ENCODE measurements at regions not wholly inside any gene's neighbourhood (a gene's known extent, or its start where the extent isn't known, plus 50 kb on each side); places are given as distances from the start of the nearest gene placed in this dataset.

DNA sequence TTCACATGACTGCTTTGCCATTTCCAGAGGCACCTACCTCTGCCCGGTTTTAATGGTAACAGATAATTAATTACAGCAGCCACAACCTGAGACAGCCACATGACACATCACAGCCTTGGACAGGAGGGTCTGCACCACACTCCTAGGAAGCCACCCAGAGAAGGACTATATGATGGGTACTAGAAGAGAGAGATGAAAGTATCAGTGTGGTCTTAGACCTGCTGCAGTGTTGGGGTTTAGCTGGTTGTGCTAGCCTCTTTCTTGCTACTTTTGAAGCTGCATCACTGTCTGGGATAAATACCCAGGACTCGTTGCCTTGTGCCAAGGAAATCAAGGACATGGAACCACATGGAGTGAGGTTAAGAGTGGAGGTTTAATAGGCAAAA is 266.4 kb downstream of the ICE1 start:
- Histone ChIP-seq H3K9me3 (ENCODE audit: control insufficient read depth, low read length) (no peaks in the 10 kb centered on the region), H3K4me3 (ENCODE audit: low read length) (no peak overlapping the region), H3K36me3 (ENCODE audit: control insufficient read depth, insufficient read depth, low read length) (no peaks in the 10 kb centered on the region), H3K27me3 (ENCODE audit: control insufficient read depth, insufficient read depth, low read length, poor library complexity, severe bottlenecking) (no peaks in the 10 kb centered on the region), H3K9ac (ENCODE audit: extremely low read depth, low read length, poor library complexity, severe bottlenecking) (no peak overlapping the region), H3K27ac (ENCODE audit: low read depth, low read length) (no peak overlapping the region), H3K4me1 (ENCODE audit: control insufficient read depth, insufficient read depth, low read length) (no peaks in the 10 kb centered on the region)
- TF ChIP-seq, protein P1, sequence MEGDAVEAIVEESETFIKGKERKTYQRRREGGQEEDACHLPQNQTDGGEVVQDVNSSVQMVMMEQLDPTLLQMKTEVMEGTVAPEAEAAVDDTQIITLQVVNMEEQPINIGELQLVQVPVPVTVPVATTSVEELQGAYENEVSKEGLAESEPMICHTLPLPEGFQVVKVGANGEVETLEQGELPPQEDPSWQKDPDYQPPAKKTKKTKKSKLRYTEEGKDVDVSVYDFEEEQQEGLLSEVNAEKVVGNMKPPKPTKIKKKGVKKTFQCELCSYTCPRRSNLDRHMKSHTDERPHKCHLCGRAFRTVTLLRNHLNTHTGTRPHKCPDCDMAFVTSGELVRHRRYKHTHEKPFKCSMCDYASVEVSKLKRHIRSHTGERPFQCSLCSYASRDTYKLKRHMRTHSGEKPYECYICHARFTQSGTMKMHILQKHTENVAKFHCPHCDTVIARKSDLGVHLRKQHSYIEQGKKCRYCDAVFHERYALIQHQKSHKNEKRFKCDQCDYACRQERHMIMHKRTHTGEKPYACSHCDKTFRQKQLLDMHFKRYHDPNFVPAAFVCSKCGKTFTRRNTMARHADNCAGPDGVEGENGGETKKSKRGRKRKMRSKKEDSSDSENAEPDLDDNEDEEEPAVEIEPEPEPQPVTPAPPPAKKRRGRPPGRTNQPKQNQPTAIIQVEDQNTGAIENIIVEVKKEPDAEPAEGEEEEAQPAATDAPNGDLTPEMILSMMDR (conservative IDR thresholded peaks at IDR 0.05) = no peak
- Mint-ChIP-seq H3K27me3 (ENCODE audit: insufficient read depth) (no peaks in the 10 kb centered on the region), H3K36me3 (ENCODE audit: low read depth) (no peaks in the 10 kb centered on the region), H3K9me3 (peaks cover under 1% of the 10 kb centered on the region), H3K4me1 (no peaks in the 10 kb centered on the region), H3K4me3 (no peak overlapping the region), H3K27ac (no peak overlapping the region)
- WGBS, 2 experiments (ENCODE audit: insufficient coverage in 1 of 2, insufficient read length in 1 of 2) = 84 to 88% methylated on average over 1 to 2 of the region's 2 CpGs
- no peak for DNase-seq

DNA sequence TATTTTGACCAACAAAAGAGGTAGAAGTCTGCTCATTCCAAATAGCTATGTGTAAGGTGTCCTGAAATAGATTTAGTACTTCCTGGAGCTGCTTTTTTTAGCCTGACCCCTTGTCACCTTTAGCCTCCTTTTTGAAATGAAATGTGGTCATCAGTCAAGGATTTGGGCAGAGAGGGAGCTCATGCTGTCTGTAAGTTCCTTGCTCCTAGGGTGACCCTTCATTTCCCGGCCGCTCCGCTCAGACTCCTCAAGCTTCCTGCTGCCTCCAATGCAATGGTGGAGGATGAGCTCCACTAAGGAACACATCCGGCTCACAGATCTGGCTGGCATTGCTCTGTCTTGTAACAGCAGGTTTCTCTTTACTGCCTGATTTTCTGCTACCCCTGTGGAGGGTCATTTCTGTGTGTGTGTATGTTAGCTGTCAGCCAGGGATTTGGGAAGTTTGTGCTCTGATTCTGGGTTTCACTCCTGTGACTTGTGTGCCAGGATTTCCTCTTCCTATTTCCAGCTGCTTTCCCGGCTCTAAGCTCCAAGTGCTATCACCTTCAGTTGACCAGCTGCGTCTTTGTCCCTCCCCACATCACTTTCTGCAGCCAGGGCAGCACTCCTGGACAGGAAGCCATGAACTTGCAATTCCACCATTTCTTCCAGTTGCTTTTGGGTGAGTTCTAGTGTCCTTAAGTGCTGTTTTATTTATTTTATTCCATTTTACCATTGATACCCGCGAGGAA is 265.9 kb downstream of the ICE1 start:
- Histone ChIP-seq H3K27ac (ENCODE audit: low read depth, low read length) (no peak overlapping the region), H3K4me1 (ENCODE audit: control insufficient read depth, insufficient read depth, low read length) (no peaks in the 10 kb centered on the region), H3K4me3 (ENCODE audit: low read length) (no peak overlapping the region), H3K27me3 (ENCODE audit: control insufficient read depth, insufficient read depth, low read length, poor library complexity, severe bottlenecking) (no peaks in the 10 kb centered on the region), H3K9me3 (ENCODE audit: control insufficient read depth, low read length) (no peaks in the 10 kb centered on the region), H3K36me3 (ENCODE audit: control insufficient read depth, insufficient read depth, low read length) (no peaks in the 10 kb centered on the region), H3K9ac (ENCODE audit: extremely low read depth, low read length, poor library complexity, severe bottlenecking) (no peak overlapping the region)
- no peak overlapping the region for H3K27ac Mint-ChIP-seq
- no peak overlapping the region for H3K4me3 Mint-ChIP-seq
- DNase-seq = no peak
- no peaks in the 10 kb centered on the region for H3K27me3 Mint-ChIP-seq (ENCODE audit: insufficient read depth)
- H3K4me1 Mint-ChIP-seq = no peaks in the 10 kb centered on the region
- WGBS, 2 experiments (ENCODE audit: insufficient coverage in 1 of 2, insufficient read length in 1 of 2) = 85 to 89% methylated on average over 6 to 8 of the region's 8 CpGs
- H3K36me3 Mint-ChIP-seq (ENCODE audit: low read depth) = no peaks in the 10 kb centered on the region
- H3K9me3 Mint-ChIP-seq = peaks cover 4% of the 10 kb centered on the region
- TF ChIP-seq, protein P1 (conservative IDR thresholded peaks at IDR 0.05) = no peak

DNA sequence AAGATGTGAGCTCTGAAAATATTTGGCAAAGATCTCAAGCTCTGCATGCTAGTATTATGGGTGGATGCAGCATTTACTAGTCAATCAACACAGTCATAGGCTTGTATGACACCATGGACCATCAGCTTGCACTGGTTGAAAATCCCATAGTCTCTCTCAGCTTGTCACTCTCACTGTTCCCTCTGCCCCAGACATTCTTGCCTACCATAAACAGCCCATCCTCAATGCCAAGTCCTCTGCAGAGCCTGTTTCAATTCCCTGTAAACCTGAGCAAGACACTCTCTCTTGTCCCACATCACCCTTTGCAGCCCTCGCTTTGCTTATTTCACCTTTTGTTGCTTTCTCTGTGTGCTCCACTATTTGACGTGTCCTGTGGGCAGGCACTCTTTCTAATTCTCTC is 264.6 kb downstream of the ICE1 start:
- Histone ChIP-seq H3K27ac (ENCODE audit: low read depth, low read length) (no peak overlapping the region), H3K4me3 (ENCODE audit: low read length) (no peak overlapping the region), H3K27me3 (ENCODE audit: control insufficient read depth, insufficient read depth, low read length, poor library complexity, severe bottlenecking) (no peaks in the 10 kb centered on the region), H3K36me3 (ENCODE audit: control insufficient read depth, insufficient read depth, low read length) (no peaks in the 10 kb centered on the region), H3K9me3 (ENCODE audit: control insufficient read depth, low read length) (no peaks in the 10 kb centered on the region), H3K9ac (ENCODE audit: extremely low read depth, low read length, poor library complexity, severe bottlenecking) (no peak overlapping the region), H3K4me1 (ENCODE audit: control insufficient read depth, insufficient read depth, low read length) (no peaks in the 10 kb centered on the region)
- 93 to 94% methylated on average over 2 of the region's 2 CpGs for WGBS, 2 experiments (ENCODE audit: insufficient coverage in 1 of 2, insufficient read length in 1 of 2)
- H3K4me1 Mint-ChIP-seq = no peaks in the 10 kb centered on the region
- H3K4me3 Mint-ChIP-seq = no peak overlapping the region
- TF ChIP-seq, protein P1 (conservative IDR thresholded peaks at IDR 0.05) = no peak
- no peak overlapping the region for H3K27ac Mint-ChIP-seq
- no peaks in the 10 kb centered on the region for H3K27me3 Mint-ChIP-seq (ENCODE audit: insufficient read depth)
- DNase-seq = no peak
- H3K36me3 Mint-ChIP-seq (ENCODE audit: low read depth) = no peaks in the 10 kb centered on the region
- H3K9me3 Mint-ChIP-seq = peaks cover 12% of the 10 kb centered on the region
